MM.1S (cell line): ENCODE measurements at regions not wholly inside any gene's neighbourhood (a gene's known extent, or its start where the extent isn't known, plus 50 kb on each side); places are given as distances from the start of the nearest gene placed in this dataset.

Experiments
- DNase-seq: peaks from one replicate; pipeline ENCODE4 v3.0.0-alpha.2; 2015
- H2AFZ ChIP-seq: fragments of 300-600 bp; sonication (generic); 2 replicates; pipeline ENCODE4 v1.6.0; 2016; ENCODE audit warnings: antibody characterized with exemption, low read length
- H3F3A ChIP-seq: fragments of 300-600 bp; sonication (generic); 2 replicates; pipeline ENCODE4 v1.6.1; 2016; ENCODE audit warnings: mild to moderate bottlenecking, antibody characterized with exemption, low read length, moderate library complexity, mixed read lengths; ENCODE audit not compliant: insufficient read depth
- H3K27ac ChIP-seq: fragments of 300-600 bp; sonication (generic); 2 replicates; pipeline ENCODE4 v1.5.1; 2016; ENCODE audit warnings: mild to moderate bottlenecking, low read length
- H3K27me3 ChIP-seq: fragments of 300-600 bp; sonication (generic); replicated peaks from 2 replicates; pipeline ENCODE4 v1.6.0; 2016; ENCODE audit warnings: low read length; ENCODE audit not compliant: insufficient read depth
- H3K36me3 ChIP-seq: fragments of 300-600 bp; sonication (generic); replicated peaks from 2 replicates; pipeline ENCODE4 v1.6.1; 2016; ENCODE audit warnings: mild to moderate bottlenecking, low read length, mixed read lengths; ENCODE audit not compliant: insufficient read depth
- H3K4me1 ChIP-seq: fragments of 300-600 bp; sonication (generic); 2 replicates; pipeline ENCODE4 v1.6.1; 2016; ENCODE audit warnings: low read length, mixed read lengths
- H3K4me2 ChIP-seq: fragments of 300-600 bp; sonication (generic); 2 replicates; pipeline ENCODE4 v1.6.0; 2016; ENCODE audit warnings: low read depth, low read length
- H3K4me3 ChIP-seq: fragments of 300-600 bp; sonication (generic); 2 replicates; pipeline ENCODE4 v1.5.1; 2016; ENCODE audit warnings: low read length, mixed read lengths
- H3K79me2 ChIP-seq: fragments of 300-600 bp; sonication (generic); 2 replicates; pipeline ENCODE4 v1.6.1; 2016; ENCODE audit warnings: mixed run types, low read length, mixed read lengths
- H3K9ac ChIP-seq: fragments of 300-600 bp; sonication (generic); 2 replicates; pipeline ENCODE4 v1.6.1; 2016; ENCODE audit warnings: low read length, mixed read lengths
- H3K9me2 ChIP-seq: fragments of 300-600 bp; sonication (generic); replicated peaks from 2 replicates; pipeline ENCODE4 v1.6.1; 2016; ENCODE audit warnings: mild to moderate bottlenecking, low read length, mixed read lengths; ENCODE audit not compliant: insufficient read depth
- H3K9me3 ChIP-seq: fragments of 300-600 bp; sonication (generic); replicated peaks from 2 replicates; pipeline ENCODE4 v1.6.1; 2016; ENCODE audit warnings: mild to moderate bottlenecking, low read length, mixed read lengths; ENCODE audit not compliant: insufficient read depth
- H4K20me1 ChIP-seq: fragments of 300-600 bp; sonication (generic); 2 replicates; pipeline ENCODE4 v1.6.1; 2016; ENCODE audit warnings: mild to moderate bottlenecking, low read length, moderate library complexity, mixed read lengths; ENCODE audit not compliant: insufficient read depth
- CTCF ChIP-seq: fragments of 300-600 bp; sonication (generic); IDR thresholded peaks from 2 replicates; pipeline ENCODE4 v1.5.1; 2016; ENCODE audit warnings: antibody characterized with exemption, low read length, mixed read lengths
- EZH2 ChIP-seq: fragments of 300-600 bp; sonication (generic); optimal IDR thresholded peaks from 2 replicates; pipeline ENCODE3; 2017; ENCODE audit warnings: low read depth, mild to moderate bottlenecking, antibody characterized with exemption, low read length, mixed read lengths
- EZH2phosphoT487 ChIP-seq: fragments of 300-600 bp; sonication (generic); IDR thresholded peaks from 2 replicates; pipeline ENCODE4 v1.6.1; 2018; ENCODE audit warnings: antibody characterized with exemption, low read length

DNA sequence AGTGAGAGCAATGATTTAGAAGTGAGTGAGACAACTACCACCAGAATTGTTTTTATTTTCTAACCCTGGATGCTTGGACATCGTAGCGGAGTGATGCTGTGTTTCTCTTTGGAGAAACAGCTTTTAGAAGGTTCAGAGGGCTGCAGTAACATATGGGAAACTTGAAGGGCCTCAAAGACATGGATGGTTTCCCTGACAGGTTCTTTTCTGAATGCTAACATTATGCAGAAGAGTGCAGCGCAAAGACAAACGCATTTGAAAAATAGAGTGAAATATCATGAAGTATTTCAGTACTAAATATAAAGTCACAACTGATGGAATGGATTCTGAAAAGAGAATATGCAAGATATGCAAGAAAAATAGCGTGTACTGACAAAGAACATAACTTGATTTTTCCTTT is 385.1 kb upstream of the DSEL start:
- H3K27ac ChIP-seq, result no peak overlapping the region
- no peaks in the 10 kb centered on the region for H3K9me3 ChIP-seq
- no peaks in the 10 kb centered on the region for H3K27me3 ChIP-seq

DNA sequence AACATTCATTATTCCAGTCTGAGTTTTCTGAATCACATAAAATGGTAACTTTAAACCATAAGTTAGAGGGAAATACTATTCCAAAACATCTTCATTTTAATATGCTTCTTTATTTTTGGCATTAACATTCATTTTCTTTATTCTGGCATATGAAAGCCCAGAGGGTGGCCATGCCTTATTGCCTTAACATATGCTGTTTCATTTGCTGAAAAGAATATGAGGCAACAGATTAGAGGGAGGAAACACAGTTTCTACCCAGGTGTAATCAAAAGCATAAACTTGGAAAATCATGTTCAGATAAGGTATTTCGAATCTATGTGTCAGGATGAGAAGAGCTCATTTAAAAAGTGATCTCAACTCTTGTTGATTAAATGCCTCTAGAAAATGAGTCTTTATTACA is 379.9 kb upstream of the DSEL start:
- H3K9me2 ChIP-seq, result no peaks in the 10 kb centered on the region
- H4K20me1 ChIP-seq, result no peaks in the 10 kb centered on the region
- H3K9me3 ChIP-seq, result no peaks in the 10 kb centered on the region
- H3K36me3 ChIP-seq, result no peaks in the 10 kb centered on the region
- no peaks in the 10 kb centered on the region for H3K4me1 ChIP-seq
- H3K79me2 ChIP-seq, result no peaks in the 10 kb centered on the region
- no peak for DNase-seq
- no peak overlapping the region for H2AFZ ChIP-seq
- no peaks in the 10 kb centered on the region for H3K27me3 ChIP-seq
- H3K4me3 ChIP-seq, result no peak overlapping the region
- TF ChIP-seq EZH2phosphoT487 (no peak), CTCF (no peak), EZH2 (no peak)
- H3K27ac ChIP-seq, result no peak overlapping the region
- H3F3A ChIP-seq, result no peaks in the 10 kb centered on the region
- H3K9ac ChIP-seq, result no peak overlapping the region
- H3K4me2 ChIP-seq, result no peak overlapping the region

More for the DNA sequence above, 385.1 kb upstream of the DSEL start:
- H4K20me1 ChIP-seq, result no peaks in the 10 kb centered on the region
- H3K4me1 ChIP-seq, result no peaks in the 10 kb centered on the region
- no peak overlapping the region for H2AFZ ChIP-seq
- H3K4me3 ChIP-seq, result no peak overlapping the region
- no peaks in the 10 kb centered on the region for H3K79me2 ChIP-seq
- H3K9ac ChIP-seq, result no peak overlapping the region
- DNase-seq, result no peak
- H3K36me3 ChIP-seq, result no peaks in the 10 kb centered on the region
- H3K9me2 ChIP-seq, result no peaks in the 10 kb centered on the region
- no peak overlapping the region for H3K4me2 ChIP-seq
- no peaks in the 10 kb centered on the region for H3F3A ChIP-seq
- TF ChIP-seq CTCF (no peak), EZH2phosphoT487 (no peak), EZH2 (no peak)

GRCh38 chr18:67893916-67894315 is 377.4 kb upstream of the DSEL start:
- Histone ChIP-seq H3K9ac (no peak overlapping the region), H2AFZ (no peak overlapping the region), H3K4me1 (no peaks in the 10 kb centered on the region), H3K27me3 (no peaks in the 10 kb centered on the region), H3K9me3 (no peaks in the 10 kb centered on the region), H3K9me2 (no peaks in the 10 kb centered on the region), H3K4me3 (no peak overlapping the region), H3K36me3 (no peaks in the 10 kb centered on the region), H3K27ac (no peak overlapping the region), H3K79me2 (no peaks in the 10 kb centered on the region), H3K4me2 (no peak overlapping the region), H3F3A (no peaks in the 10 kb centered on the region), H4K20me1 (no peaks in the 10 kb centered on the region)
- DNase-seq, result no peak
- TF ChIP-seq EZH2 (no peak), CTCF (no peak), EZH2phosphoT487 (no peak)
